ENCODE measurements at regions not wholly inside any gene's neighbourhood (a gene's known extent, or its start where the extent isn't known, plus 50 kb on each side); places are given as distances from the start of the nearest gene placed in this dataset.

DNA sequence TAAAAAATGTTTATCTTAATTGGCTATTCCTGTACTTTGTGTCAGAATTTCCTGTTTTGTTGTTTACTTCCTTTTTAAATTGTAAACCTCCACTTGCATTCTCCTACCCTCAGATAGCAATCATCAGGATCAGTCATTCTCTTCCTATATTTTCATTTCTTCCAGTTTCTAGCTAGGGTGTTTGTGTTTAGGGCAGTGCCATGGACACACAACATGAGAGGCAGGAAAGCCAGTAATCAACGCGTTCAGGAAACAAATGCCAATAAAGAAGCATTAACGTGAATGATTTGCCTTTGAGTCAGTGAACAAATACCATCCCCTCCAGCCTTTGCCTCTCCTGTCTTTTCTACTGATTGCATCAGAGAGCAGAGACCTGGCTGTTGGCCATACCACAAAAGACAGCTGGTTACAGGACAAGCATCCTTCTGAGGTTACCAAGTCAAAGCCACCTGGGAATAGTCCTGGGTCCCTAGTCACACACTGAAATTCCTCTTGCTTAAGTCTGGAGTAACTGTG lies 56.7 kb upstream of the FHL2 start:
- 78% methylated on average over 3 of the region's 3 CpGs for WGBS (ENCODE audit: insufficient coverage)
- Histone ChIP-seq H3K4me1 (ENCODE audit: control insufficient read depth, insufficient read depth, low read length) (no peaks in the 10 kb centered on the region), H3K27ac (ENCODE audit: low read depth, low read length) (no peak overlapping the region), H3K4me3 (ENCODE audit: low read depth, low read length) (no peak overlapping the region), H3K9me3 (ENCODE audit: control insufficient read depth, insufficient read depth, low read length) (no peaks in the 10 kb centered on the region), H3K36me3 (ENCODE audit: control insufficient read depth, insufficient read depth, low read length) (no peaks in the 10 kb centered on the region), H3K27me3 (ENCODE audit: control insufficient read depth, insufficient read depth, low read length) (no peaks in the 10 kb centered on the region)
- no peak for DNase-seq (ENCODE audit: low read depth in 4 of 6, low spot score in 6 of 6)

DNA sequence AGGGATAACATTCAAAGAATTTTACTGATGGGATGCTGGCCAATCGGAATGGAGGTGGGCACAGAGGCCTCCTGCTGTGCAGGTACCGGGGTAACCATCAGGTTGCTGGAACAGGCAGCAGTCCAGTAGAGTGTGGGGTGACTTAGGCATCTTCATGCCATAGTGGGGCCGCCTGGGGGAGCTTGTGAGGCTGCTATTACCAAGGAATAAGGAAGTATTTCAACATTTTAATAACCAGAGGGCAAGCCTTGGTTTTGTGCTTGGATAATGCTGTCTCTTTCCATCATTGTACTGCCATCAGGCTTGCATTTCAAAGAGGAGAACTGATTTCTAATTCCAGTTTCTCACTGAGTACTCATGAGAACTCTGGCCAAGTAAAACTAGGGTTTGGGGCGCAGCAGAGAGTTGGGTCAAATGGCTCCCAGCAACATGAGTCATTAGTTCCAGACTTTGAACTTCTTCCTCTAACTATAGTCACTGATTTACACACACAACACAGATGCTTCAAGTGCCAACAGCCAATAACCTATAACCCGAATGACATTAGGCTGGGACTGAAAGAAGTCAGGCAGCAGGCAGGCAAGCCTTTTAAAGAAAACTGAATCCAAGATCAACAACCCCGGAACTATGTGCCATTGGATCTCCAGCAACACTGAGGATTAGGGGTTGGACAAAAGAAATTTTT lies 56.1 kb upstream of the FHL2 start:
- Histone ChIP-seq H3K27ac (ENCODE audit: low read depth, low read length) (no peak overlapping the region), H3K36me3 (ENCODE audit: control insufficient read depth, insufficient read depth, low read length) (no peaks in the 10 kb centered on the region), H3K9me3 (ENCODE audit: control insufficient read depth, insufficient read depth, low read length) (no peaks in the 10 kb centered on the region), H3K4me1 (ENCODE audit: control insufficient read depth, insufficient read depth, low read length) (no peaks in the 10 kb centered on the region), H3K27me3 (ENCODE audit: control insufficient read depth, insufficient read depth, low read length) (no peaks in the 10 kb centered on the region), H3K4me3 (ENCODE audit: low read depth, low read length) (no peak overlapping the region)
- DNase-seq (ENCODE audit: low read depth in 4 of 6, low spot score in 6 of 6) = peak in 1 of 6 donors; percentile 37
- WGBS (ENCODE audit: insufficient coverage) = 55% methylated on average over 4 of the region's 6 CpGs

DNA sequence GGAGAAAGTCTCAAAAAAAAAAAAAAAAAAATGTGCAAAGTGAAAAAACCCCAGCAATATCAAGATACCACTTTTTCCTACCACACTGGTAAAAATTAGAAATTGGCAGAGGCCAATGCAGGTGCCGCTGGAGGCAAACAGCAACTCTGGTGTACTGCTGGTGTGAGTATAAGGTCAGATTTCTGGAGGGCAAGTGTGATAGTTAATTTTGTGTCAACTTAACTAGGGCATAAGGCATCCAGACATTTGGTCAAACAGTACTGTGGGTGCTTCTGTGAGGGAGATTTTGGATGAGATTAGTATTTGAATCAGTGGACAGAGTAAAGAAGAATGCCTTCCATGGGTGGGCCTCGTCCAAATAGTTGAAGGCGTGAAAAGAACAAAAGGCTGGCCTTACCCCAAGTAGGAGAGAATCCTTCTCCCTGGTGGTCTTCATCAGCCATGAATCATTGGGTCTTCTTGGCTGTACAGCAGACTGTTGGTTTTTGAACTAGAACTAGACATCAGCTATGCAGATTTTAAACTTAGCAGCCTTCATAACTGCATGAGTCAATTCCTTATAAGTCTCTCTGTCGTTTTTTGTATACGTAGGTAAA lies 52.8 kb upstream of the FHL2 start:
- no peaks in the 10 kb centered on the region for H3K4me1 ChIP-seq (ENCODE audit: control insufficient read depth, insufficient read depth, low read length)
- no peaks in the 10 kb centered on the region for H3K36me3 ChIP-seq (ENCODE audit: control insufficient read depth, insufficient read depth, low read length)
- no peak for DNase-seq (ENCODE audit: low read depth in 4 of 6, low spot score in 6 of 6)
- H3K27ac ChIP-seq (ENCODE audit: low read depth, low read length) = no peak overlapping the region
- no peaks in the 10 kb centered on the region for H3K27me3 ChIP-seq (ENCODE audit: control insufficient read depth, insufficient read depth, low read length)
- WGBS (ENCODE audit: insufficient coverage) = 93% methylated on average over 2 of the region's 5 CpGs
- no peaks in the 10 kb centered on the region for H3K9me3 ChIP-seq (ENCODE audit: control insufficient read depth, insufficient read depth, low read length)
- H3K4me3 ChIP-seq (ENCODE audit: low read depth, low read length) = no peak overlapping the region

DNA sequence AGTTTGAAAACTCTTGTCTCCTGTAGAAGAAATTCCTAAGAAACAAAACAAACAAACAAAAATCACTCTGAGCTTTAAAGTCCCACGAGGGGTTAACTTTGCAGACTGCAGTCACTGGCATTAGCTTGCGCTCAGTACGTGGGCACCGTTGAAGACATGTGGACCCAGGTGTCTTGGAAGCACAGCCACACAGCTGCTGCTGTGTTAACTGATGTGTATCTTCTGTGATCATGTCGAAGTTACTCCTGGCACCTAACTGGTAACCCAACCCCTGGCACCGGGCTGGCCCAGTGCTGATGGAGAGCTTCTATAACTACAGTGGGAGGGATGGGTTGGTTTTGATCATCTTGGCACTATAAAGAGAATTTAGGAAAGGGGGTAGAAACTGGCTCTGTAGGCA lies 51.6 kb upstream of the FHL2 start:
- no peaks in the 10 kb centered on the region for H3K4me1 ChIP-seq (ENCODE audit: control insufficient read depth, insufficient read depth, low read length)
- no peak for DNase-seq (ENCODE audit: low read depth in 4 of 6, low spot score in 6 of 6)
- H3K9me3 ChIP-seq (ENCODE audit: control insufficient read depth, insufficient read depth, low read length) = no peaks in the 10 kb centered on the region
- H3K4me3 ChIP-seq (ENCODE audit: low read depth, low read length) = no peak overlapping the region
- 38% methylated on average over 4 of the region's 6 CpGs for WGBS (ENCODE audit: insufficient coverage)
- H3K27me3 ChIP-seq (ENCODE audit: control insufficient read depth, insufficient read depth, low read length) = no peaks in the 10 kb centered on the region
- no peaks in the 10 kb centered on the region for H3K36me3 ChIP-seq (ENCODE audit: control insufficient read depth, insufficient read depth, low read length)
- H3K27ac ChIP-seq (ENCODE audit: low read depth, low read length) = no peak overlapping the region

DNA sequence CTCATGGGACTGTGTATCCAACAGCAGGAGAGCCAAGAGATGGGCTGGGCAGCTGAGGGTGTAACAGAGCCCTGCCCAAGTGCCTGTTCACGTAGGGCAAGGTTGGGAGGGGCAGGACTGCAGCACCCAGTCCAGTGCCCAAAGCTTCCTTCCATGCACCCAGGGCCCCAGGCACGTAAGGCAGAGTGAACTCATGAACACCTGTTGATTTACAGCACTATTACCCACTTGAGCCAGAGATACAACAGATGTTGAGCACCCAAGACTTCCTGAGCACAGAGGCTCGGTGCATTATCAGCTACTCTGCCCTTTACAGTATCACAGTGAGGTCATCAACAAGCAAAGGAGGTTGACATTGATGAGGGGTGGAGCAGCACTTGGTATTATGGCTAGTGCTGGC lies 50.2 kb upstream of the FHL2 start:
- no peaks in the 10 kb centered on the region for H3K4me1 ChIP-seq (ENCODE audit: control insufficient read depth, insufficient read depth, low read length)
- 52% methylated on average over 2 of the region's 3 CpGs for WGBS (ENCODE audit: insufficient coverage)
- H3K27ac ChIP-seq (ENCODE audit: low read depth, low read length) = no peak overlapping the region

More for the DNA sequence above, 50.2 kb upstream of the FHL2 start:
- H3K9me3 ChIP-seq (ENCODE audit: control insufficient read depth, insufficient read depth, low read length) = no peaks in the 10 kb centered on the region
- no peaks in the 10 kb centered on the region for H3K27me3 ChIP-seq (ENCODE audit: control insufficient read depth, insufficient read depth, low read length)
- H3K36me3 ChIP-seq (ENCODE audit: control insufficient read depth, insufficient read depth, low read length) = no peaks in the 10 kb centered on the region
- DNase-seq (ENCODE audit: low read depth in 4 of 6, low spot score in 6 of 6) = no peak
- H3K4me3 ChIP-seq (ENCODE audit: low read depth, low read length) = no peak overlapping the region

Data from spinal cord (tissue), 9 donors.